Tibial nerve (tissue), 4 donors: ENCODE measurements at regions not wholly inside any gene's neighbourhood (a gene's known extent, or its start where the extent isn't known, plus 50 kb on each side); places are given as distances from the start of the nearest gene placed in this dataset.

Experiments
- DNase-seq, 2 donors: peaks; one replicate each; pipeline ENCODE4 v3.0.0-alpha.2; 2019; ENCODE audit warnings: low spot score in 2 of 2
- H3K27ac ChIP-seq, 4 donors: fragments of 200-600 bp; sonication (generic) in 3 of 4; one replicate each; pipeline ENCODE4 v1.5.1; 2017 to 2019; ENCODE audit warnings: mild to moderate bottlenecking in 1 of 4
- H3K27me3 ChIP-seq, 2 donors: fragments of 200-600 bp; sonication (generic) in 1 of 2; one replicate each; pipeline versions ENCODE4 v1.5.1 to v1.6.0; 2017 to 2019
- H3K36me3 ChIP-seq, 3 donors: fragments of 200-600 bp; sonication (generic); one replicate each; pipeline ENCODE4 v1.5.1; 2018 to 2019
- H3K4me1 ChIP-seq, 4 donors: fragments of 200-600 bp; sonication (generic) in 3 of 4; one replicate each; pipeline ENCODE4 v1.5.1; 2017 to 2019
- H3K4me3 ChIP-seq, 4 donors: fragments of 200-600 bp; sonication (generic) in 3 of 4; one replicate each; pipeline ENCODE4 v1.5.1; 2017 to 2019; ENCODE audit warnings: mild to moderate bottlenecking in 1 of 4, moderate library complexity in 1 of 4
- H3K9me3 ChIP-seq, 4 donors: fragments of 200-600 bp; sonication (generic) in 3 of 4; one replicate each; pipeline ENCODE4 v1.5.1; 2017 to 2019
- CTCF ChIP-seq, 5 experiments: fragments of 200-600 bp in 3 of 5; fragments of 450-650 bp in 2 of 5; sonication (generic) in 3 of 5; IDR thresholded peaks; one replicate each; pipeline ENCODE4 v1.5.1; 2016 to 2019; ENCODE audit warnings: antibody characterized with exemption in 5 of 5, mild to moderate bottlenecking in 3 of 5, moderate library complexity in 2 of 5
- EP300 ChIP-seq, 2 donors: sonication (generic); formaldehyde crosslinking; IDR thresholded peaks; one replicate each; pipeline ENCODE4 v1.6.1; 2017; ENCODE audit warnings: antibody characterized with exemption in 2 of 2, mild to moderate bottlenecking in 1 of 2
- POLR2A ChIP-seq, 2 donors: fragments of 450-650 bp; IDR thresholded peaks; one replicate each; pipeline ENCODE4 v1.6.1; 2017; ENCODE audit warnings: antibody characterized with exemption in 2 of 2, mild to moderate bottlenecking in 2 of 2, moderate library complexity in 2 of 2
- WGBS, 2 donors: methylation state at CpG; one replicate each; pipeline ENCODE4 v1.1.5; 2018; 5-methylcytosine and 5-hydroxymethylcytosine counted together

- H3K4me1 ChIP-seq, result no peaks in the 10 kb centered on the region
- TF ChIP-seq CTCF (IDR thresholded peaks at IDR 0.05) (no peak), EP300 (IDR thresholded peaks at IDR 0.05) (no peak), POLR2A (IDR thresholded peaks at IDR 0.05) (no peak)
- no peak overlapping the region for H3K27ac ChIP-seq
- no peaks in the 10 kb centered on the region for H3K27me3 ChIP-seq
- H3K36me3 ChIP-seq, result no peaks in the 10 kb centered on the region
- no peak for DNase-seq
- H3K4me3 ChIP-seq, result no peak overlapping the region
- H3K9me3 ChIP-seq, result no peaks in the 10 kb centered on the region
- 87 to 89% methylated on average over 3 of the region's 3 CpGs for WGBS, 2 donors
These were observed 77.8 kb upstream of the FSHB start for GRCh38 chr11:30153008-30153407.

- no peaks in the 10 kb centered on the region for H3K9me3 ChIP-seq
- 83 to 93% methylated on average over 2 of the region's 2 CpGs for WGBS, 2 donors
- H3K27ac ChIP-seq, result no peak overlapping the region
- H3K4me3 ChIP-seq, result no peak overlapping the region
- H3K4me1 ChIP-seq, result no peaks in the 10 kb centered on the region
- TF ChIP-seq CTCF (IDR thresholded peaks at IDR 0.05) (no peak), POLR2A (IDR thresholded peaks at IDR 0.05) (no peak)
- no peaks in the 10 kb centered on the region for H3K27me3 ChIP-seq
- no peak for DNase-seq
- no peaks in the 10 kb centered on the region for H3K36me3 ChIP-seq
These were observed 75.4 kb upstream of the FSHB start for GRCh38 chr11:30155428-30155827.

GRCh38 chr11:30159546-30159945, 71.3 kb upstream of the FSHB start:
- no peak overlapping the region for H3K4me3 ChIP-seq
- 75 to 85% methylated on average over 2 of the region's 2 CpGs for WGBS, 2 donors
- no peak overlapping the region for H3K27ac ChIP-seq
- H3K9me3 ChIP-seq, result peaks cover 0 to 6% (median 2%) of the 10 kb centered on the region in 4 donors
- no peaks in the 10 kb centered on the region for H3K27me3 ChIP-seq
- no peak for DNase-seq
- TF ChIP-seq CTCF (IDR thresholded peaks at IDR 0.05) (no peak), EP300 (IDR thresholded peaks at IDR 0.05) (no peak), POLR2A (IDR thresholded peaks at IDR 0.05) (no peak)
- H3K4me1 ChIP-seq, result no peaks in the 10 kb centered on the region
- no peaks in the 10 kb centered on the region for H3K36me3 ChIP-seq

GRCh38 chr11:30165652-30166051, 65.2 kb upstream of the FSHB start:
- Histone ChIP-seq H3K9me3 (peaks cover 0 to 6% (median 2%) of the 10 kb centered on the region in 4 donors), H3K36me3 (no peaks in the 10 kb centered on the region), H3K4me3 (no peak overlapping the region), H3K27ac (no peak overlapping the region), H3K4me1 (no peaks in the 10 kb centered on the region), H3K27me3 (no peaks in the 10 kb centered on the region)
- no peak for TF ChIP-seq CTCF (IDR thresholded peaks at IDR 0.05)
- no peak for TF ChIP-seq EP300 (IDR thresholded peaks at IDR 0.05)
- no peak for TF ChIP-seq POLR2A (IDR thresholded peaks at IDR 0.05)
- WGBS, 2 donors, result 92% methylated on average over 3 of the region's 3 CpGs
- DNase-seq, result no peak

GRCh38 chr11:30171661-30172060, 59.2 kb upstream of the FSHB start:
- Histone ChIP-seq H3K4me1 (peaks cover 0 to 16% (median 2%) of the 10 kb centered on the region in 4 donors), H3K36me3 (no peaks in the 10 kb centered on the region), H3K4me3 (no peak overlapping the region), H3K9me3 (no peaks in the 10 kb centered on the region), H3K27me3 (no peaks in the 10 kb centered on the region), H3K27ac (no peak overlapping the region)
- no peak for DNase-seq
- no peak for TF ChIP-seq POLR2A (IDR thresholded peaks at IDR 0.05)
- no peak for TF ChIP-seq CTCF (IDR thresholded peaks at IDR 0.05)
- TF ChIP-seq EP300 (IDR thresholded peaks at IDR 0.05), result no peak
- WGBS, 2 donors, result 88 to 93% methylated on average over 2 of the region's 2 CpGs
